Thoracic aorta (tissue), 2 donors: ENCODE measurements at regions not wholly inside any gene's neighbourhood (a gene's known extent, or its start where the extent isn't known, plus 50 kb on each side); places are given as distances from the start of the nearest gene placed in this dataset.

ENCODE experiments used
- ATAC-seq: fragments of 150-250 bp; one replicate; pipeline ENCODE4 v1.8.0; 2017; ENCODE audit warnings: low read depth; ENCODE audit not compliant: insufficient number of reproducible peaks, low FRiP score
- DNase-seq: peaks from one replicate; pipeline ENCODE4 v3.0.0-alpha.2; 2020; ENCODE audit warnings: low spot score
- H3K27ac ChIP-seq, 2 donors: fragments of 200-600 bp; sonication (generic); 1 replicate in 1 of 2; 2 replicates in 1 of 2; pipeline ENCODE4 v1.5.1; 2016; ENCODE audit warnings: mild to moderate bottlenecking in 2 of 2, moderate library complexity in 2 of 2
- H3K27me3 ChIP-seq: fragments of 200-600 bp; sonication (generic); replicated peaks from 2 replicates; pipeline ENCODE4 v1.6.0; 2016; ENCODE audit warnings: mild to moderate bottlenecking; ENCODE audit not compliant: insufficient read depth
- H3K36me3 ChIP-seq: fragments of 200-600 bp; sonication (generic); one replicate; pipeline ENCODE4 v1.5.1; 2016
- H3K4me1 ChIP-seq, 2 donors: fragments of 200-600 bp; sonication (generic); 1 replicate in 1 of 2; 2 replicates in 1 of 2; pipeline versions ENCODE4 v1.5.1 to v1.6.0; 2016; ENCODE audit warnings: low read depth in 2 of 2, mild to moderate bottlenecking in 1 of 2; ENCODE audit not compliant: control insufficient read depth in 1 of 2
- H3K4me3 ChIP-seq: fragments of 200-600 bp; sonication (generic); 2 replicates; pipeline ENCODE4 v1.5.1; 2016; ENCODE audit warnings: mild to moderate bottlenecking
- H3K9me3 ChIP-seq: fragments of 200-600 bp; sonication (generic); 2 replicates; pipeline ENCODE4 v1.5.1; 2016
- TF ChIP-seq, protein P1 (sequence below): fragments of 200-600 bp; sonication (generic); IDR thresholded peaks from one replicate; pipeline ENCODE4 v1.5.1; 2019; ENCODE audit warnings: antibody characterized with exemption

DNA sequence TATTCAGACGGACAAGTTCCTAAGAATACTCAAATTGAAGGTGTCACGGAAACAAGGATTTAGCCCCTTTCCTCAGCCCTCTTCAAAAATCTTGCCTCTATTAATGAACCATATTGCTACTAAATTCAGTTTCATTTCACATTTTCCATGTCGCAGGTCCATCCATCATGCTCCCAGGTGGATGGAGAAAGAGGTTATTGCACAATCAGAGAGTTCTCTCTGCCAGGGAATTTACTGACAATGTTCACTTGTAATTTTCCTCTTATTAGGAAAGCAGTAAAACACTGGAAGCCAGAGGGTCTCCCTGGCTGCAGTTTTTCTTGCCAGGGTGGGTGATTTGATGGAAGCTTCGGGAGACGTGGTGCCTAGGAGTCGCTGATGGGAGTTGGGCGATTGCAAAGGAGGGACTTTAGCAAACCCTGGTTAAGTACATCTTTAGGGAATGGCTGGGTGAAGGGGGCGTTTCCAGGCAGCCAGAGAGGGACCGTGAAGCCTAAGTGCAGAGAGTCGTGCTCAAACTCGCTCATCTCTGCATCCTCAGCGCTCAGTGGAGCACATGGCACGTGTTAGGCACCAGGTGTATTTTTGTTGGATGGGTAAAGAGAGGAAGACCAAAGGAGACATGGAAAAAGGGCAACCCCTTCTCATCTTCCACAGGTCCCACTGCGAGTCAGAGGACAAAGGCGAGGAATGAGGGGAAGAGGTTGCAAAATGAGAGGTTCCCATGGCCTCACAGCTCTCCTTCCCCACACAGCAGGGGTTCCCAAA lies 321.9 kb upstream of the CDH4 start:
- ATAC-seq: no peak
- Histone ChIP-seq H3K27me3 (no peaks in the 10 kb centered on the region), H3K4me1 (no peaks in the 10 kb centered on the region), H3K36me3 (no peaks in the 10 kb centered on the region), H3K4me3 (no peak overlapping the region), H3K27ac (no peak overlapping the region), H3K9me3 (no peaks in the 10 kb centered on the region)
- TF ChIP-seq, protein P1, sequence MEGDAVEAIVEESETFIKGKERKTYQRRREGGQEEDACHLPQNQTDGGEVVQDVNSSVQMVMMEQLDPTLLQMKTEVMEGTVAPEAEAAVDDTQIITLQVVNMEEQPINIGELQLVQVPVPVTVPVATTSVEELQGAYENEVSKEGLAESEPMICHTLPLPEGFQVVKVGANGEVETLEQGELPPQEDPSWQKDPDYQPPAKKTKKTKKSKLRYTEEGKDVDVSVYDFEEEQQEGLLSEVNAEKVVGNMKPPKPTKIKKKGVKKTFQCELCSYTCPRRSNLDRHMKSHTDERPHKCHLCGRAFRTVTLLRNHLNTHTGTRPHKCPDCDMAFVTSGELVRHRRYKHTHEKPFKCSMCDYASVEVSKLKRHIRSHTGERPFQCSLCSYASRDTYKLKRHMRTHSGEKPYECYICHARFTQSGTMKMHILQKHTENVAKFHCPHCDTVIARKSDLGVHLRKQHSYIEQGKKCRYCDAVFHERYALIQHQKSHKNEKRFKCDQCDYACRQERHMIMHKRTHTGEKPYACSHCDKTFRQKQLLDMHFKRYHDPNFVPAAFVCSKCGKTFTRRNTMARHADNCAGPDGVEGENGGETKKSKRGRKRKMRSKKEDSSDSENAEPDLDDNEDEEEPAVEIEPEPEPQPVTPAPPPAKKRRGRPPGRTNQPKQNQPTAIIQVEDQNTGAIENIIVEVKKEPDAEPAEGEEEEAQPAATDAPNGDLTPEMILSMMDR: no peak
- DNase-seq: no peak

GRCh38 chr20:60931696-60932095 lies 320.4 kb upstream of the CDH4 start:
- no peak for ATAC-seq
- Histone ChIP-seq H3K27me3 (no peaks in the 10 kb centered on the region), H3K4me1 (no peaks in the 10 kb centered on the region), H3K36me3 (no peaks in the 10 kb centered on the region), H3K27ac (no peak overlapping the region), H3K9me3 (no peaks in the 10 kb centered on the region), H3K4me3 (no peak overlapping the region)
- TF ChIP-seq, protein P1: no peak
- no peak for DNase-seq

- ATAC-seq (no peak), DNase-seq (no peak)
- H3K36me3 ChIP-seq: no peaks in the 10 kb centered on the region
- H3K4me1 ChIP-seq: no peaks in the 10 kb centered on the region
- no peaks in the 10 kb centered on the region for H3K9me3 ChIP-seq
- H3K27me3 ChIP-seq: no peaks in the 10 kb centered on the region
- H3K27ac ChIP-seq: no peak overlapping the region
- no peak overlapping the region for H3K4me3 ChIP-seq
- TF ChIP-seq, protein P1: no peak
Measured at GRCh38 chr20:60934724-60935123, 317.3 kb upstream of the CDH4 start.

DNA sequence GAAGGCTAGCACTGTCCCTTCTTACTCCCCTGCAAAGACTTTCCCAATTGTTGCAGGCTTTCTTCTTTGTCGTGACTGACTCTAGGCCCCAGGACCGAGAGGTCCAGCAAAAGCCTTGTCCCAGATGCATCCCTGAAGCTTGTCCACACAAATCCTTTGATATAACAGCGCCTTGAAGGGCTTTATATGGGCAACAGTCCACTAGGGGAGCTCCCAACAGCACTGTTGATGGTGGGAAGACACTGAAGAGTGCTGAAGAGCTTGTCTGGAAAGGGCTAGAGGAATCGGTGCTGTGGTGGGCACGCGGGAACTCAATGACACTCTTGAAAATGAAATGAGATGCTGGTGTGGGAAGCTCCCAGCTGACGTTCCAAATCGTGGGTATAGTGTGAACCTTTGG lies 316.1 kb upstream of the CDH4 start:
- H3K36me3 ChIP-seq: no peaks in the 10 kb centered on the region
- H3K4me1 ChIP-seq: no peaks in the 10 kb centered on the region
- no peak overlapping the region for H3K4me3 ChIP-seq
- H3K9me3 ChIP-seq: no peaks in the 10 kb centered on the region
- no peak overlapping the region for H3K27ac ChIP-seq
- no peaks in the 10 kb centered on the region for H3K27me3 ChIP-seq
- DNase-seq (no peak), ATAC-seq (no peak)
- TF ChIP-seq, protein P1: no peak

GRCh38 chr20:60937585-60937984 lies 314.5 kb upstream of the CDH4 start:
- TF ChIP-seq, protein P1: no peak
- ATAC-seq (no peak), DNase-seq (no peak)
- Histone ChIP-seq H3K4me1 (no peaks in the 10 kb centered on the region), H3K27me3 (no peaks in the 10 kb centered on the region), H3K36me3 (no peaks in the 10 kb centered on the region), H3K9me3 (no peaks in the 10 kb centered on the region), H3K4me3 (no peak overlapping the region), H3K27ac (no peak overlapping the region)
